Natural killer cell (primary cell): ENCODE measurements at regions not wholly inside any gene's neighbourhood (a gene's known extent, or its start where the extent isn't known, plus 50 kb on each side); places are given as distances from the start of the nearest gene placed in this dataset.
"Not testable (repeated sequence)": the region's sequence is repeated elsewhere in the genome, so short reads cannot be mapped to it uniquely, and the experiment has no call there.

Experiments
- ATAC-seq, 3 donors: fragments of 150-1000 bp in 2 of 3; fragments of 200-7000 bp in 1 of 3; cut with Tn5 transposase; 1 replicate in 1 of 3; 2 replicates in 2 of 3; pipeline ENCODE4 v1.10.0; 2021; ENCODE audit warnings: mild to moderate bottlenecking in 2 of 3, moderate library complexity in 2 of 3
- DNase-seq, 2 donors: peaks; one replicate each; pipeline versions ENCODE4 v3.0.0 to v3.0.0-alpha.2; 2013 to 2021; ENCODE audit warnings: mixed read lengths in 1 of 2
- H3K27ac ChIP-seq: one replicate; pipeline ENCODE4 v1.5.1; 2013; ENCODE audit warnings: mild to moderate bottlenecking, low read length
- H3K27me3 ChIP-seq: one replicate; pipeline ENCODE4 v1.6.1; 2013; ENCODE audit warnings: low read length; ENCODE audit not compliant: control insufficient read depth, insufficient read depth
- H3K36me3 ChIP-seq: one replicate; pipeline ENCODE4 v1.6.1; 2013; ENCODE audit warnings: low read length; ENCODE audit not compliant: control insufficient read depth, insufficient read depth
- H3K4me1 ChIP-seq: one replicate; pipeline ENCODE4 v1.6.1; 2013; ENCODE audit warnings: low read length; ENCODE audit not compliant: control insufficient read depth, insufficient read depth
- H3K4me3 ChIP-seq: one replicate; pipeline ENCODE4 v1.5.1; 2013; ENCODE audit warnings: low read length
- H3K9me3 ChIP-seq: one replicate; pipeline ENCODE4 v1.6.1; 2013; ENCODE audit warnings: low read length; ENCODE audit not compliant: control insufficient read depth, insufficient read depth
- H3K27ac Mint-ChIP-seq, 2 donors: one replicate each; pipeline ENCODE4 v1.8.0; 2022; ENCODE audit warnings: mild to moderate bottlenecking in 2 of 2, mixed read lengths in 2 of 2, moderate library complexity in 1 of 2
- H3K27me3 Mint-ChIP-seq, 2 donors: one replicate each; pipeline ENCODE4 v1.8.0; 2022; ENCODE audit warnings: low read depth in 2 of 2, mixed read lengths in 2 of 2
- H3K36me3 Mint-ChIP-seq: one replicate; pipeline ENCODE4 v1.8.0; 2022; ENCODE audit warnings: mixed read lengths
- H3K4me1 Mint-ChIP-seq, 2 donors: one replicate each; pipeline ENCODE4 v1.8.0; 2022; ENCODE audit warnings: mixed read lengths in 2 of 2
- H3K4me3 Mint-ChIP-seq: one replicate; pipeline ENCODE4 v1.8.0; 2022; ENCODE audit warnings: mild to moderate bottlenecking, moderate library complexity, mixed read lengths
- H3K9me3 Mint-ChIP-seq, 2 donors: one replicate each; pipeline ENCODE4 v1.8.0; 2022; ENCODE audit warnings: mixed read lengths in 2 of 2
- WGBS: methylation state at CpG from one replicate; pipeline ENCODE4 v1.1.7; 2013; ENCODE audit warnings: missing lambda C conversion rate; ENCODE audit not compliant: insufficient coverage; 5-methylcytosine and 5-hydroxymethylcytosine counted together
- intact Hi-C: fragments of 100-400 bp; cut with micrococcal nuclease; formaldehyde crosslinking; loops from one replicate; pipeline ENCODE4 v1.14.2; 2022
- TF ChIP-seq, protein P1 (sequence below): fragments of 200-600 bp; IDR thresholded peaks from one replicate; pipeline ENCODE4 v1.8.0; 2022; ENCODE audit warnings: antibody characterized with exemption

DNA sequence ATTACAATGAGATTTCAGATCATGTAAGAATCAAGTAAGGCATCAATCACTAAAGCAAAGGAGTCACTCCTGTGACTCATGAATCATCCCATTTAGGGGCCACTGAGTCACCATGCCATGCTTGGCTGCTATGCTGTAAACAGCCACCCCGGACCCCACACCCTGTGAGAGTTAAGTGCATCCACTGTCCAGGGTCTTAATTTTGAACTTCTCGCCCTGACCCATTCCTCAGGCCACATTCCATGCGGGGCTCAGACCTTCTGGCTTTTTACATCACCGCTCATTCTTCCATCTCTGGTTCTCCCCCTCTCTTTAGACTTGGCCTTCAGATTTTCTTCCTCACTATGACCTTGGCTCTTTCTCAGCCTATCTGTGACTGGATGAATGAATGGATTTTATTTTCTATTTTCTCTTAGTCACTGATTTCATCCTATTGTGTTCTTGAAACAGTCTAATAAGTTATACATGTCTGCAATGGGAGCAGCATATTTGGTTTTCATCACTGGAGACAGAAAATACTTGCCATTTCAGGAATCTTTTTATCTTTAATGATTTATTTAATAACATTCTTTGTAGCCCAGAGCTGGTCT is 239.6 kb downstream of the SKIDA1 start:
- H3K4me1 Mint-ChIP-seq = no peaks in the 10 kb centered on the region
- Histone ChIP-seq H3K27me3 (no peaks in the 10 kb centered on the region), H3K4me1 (no peaks in the 10 kb centered on the region), H3K9me3 (no peaks in the 10 kb centered on the region), H3K4me3 (no peak overlapping the region), H3K36me3 (no peaks in the 10 kb centered on the region), H3K27ac (no peak overlapping the region)
- intact Hi-C loops = no loop called here
- no peak for ATAC-seq
- no peaks in the 10 kb centered on the region for H3K36me3 Mint-ChIP-seq
- H3K9me3 Mint-ChIP-seq = no peaks in the 10 kb centered on the region
- TF ChIP-seq, protein P1, sequence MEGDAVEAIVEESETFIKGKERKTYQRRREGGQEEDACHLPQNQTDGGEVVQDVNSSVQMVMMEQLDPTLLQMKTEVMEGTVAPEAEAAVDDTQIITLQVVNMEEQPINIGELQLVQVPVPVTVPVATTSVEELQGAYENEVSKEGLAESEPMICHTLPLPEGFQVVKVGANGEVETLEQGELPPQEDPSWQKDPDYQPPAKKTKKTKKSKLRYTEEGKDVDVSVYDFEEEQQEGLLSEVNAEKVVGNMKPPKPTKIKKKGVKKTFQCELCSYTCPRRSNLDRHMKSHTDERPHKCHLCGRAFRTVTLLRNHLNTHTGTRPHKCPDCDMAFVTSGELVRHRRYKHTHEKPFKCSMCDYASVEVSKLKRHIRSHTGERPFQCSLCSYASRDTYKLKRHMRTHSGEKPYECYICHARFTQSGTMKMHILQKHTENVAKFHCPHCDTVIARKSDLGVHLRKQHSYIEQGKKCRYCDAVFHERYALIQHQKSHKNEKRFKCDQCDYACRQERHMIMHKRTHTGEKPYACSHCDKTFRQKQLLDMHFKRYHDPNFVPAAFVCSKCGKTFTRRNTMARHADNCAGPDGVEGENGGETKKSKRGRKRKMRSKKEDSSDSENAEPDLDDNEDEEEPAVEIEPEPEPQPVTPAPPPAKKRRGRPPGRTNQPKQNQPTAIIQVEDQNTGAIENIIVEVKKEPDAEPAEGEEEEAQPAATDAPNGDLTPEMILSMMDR = no peak
- peaks cover 8 to 17% of the 10 kb centered on the region in 2 donors for H3K27me3 Mint-ChIP-seq
- 85% methylated on average over 4 of the region's 4 CpGs for WGBS
- DNase-seq = no peak
- H3K27ac Mint-ChIP-seq = no peak overlapping the region
- H3K4me3 Mint-ChIP-seq = no peak overlapping the region

DNA sequence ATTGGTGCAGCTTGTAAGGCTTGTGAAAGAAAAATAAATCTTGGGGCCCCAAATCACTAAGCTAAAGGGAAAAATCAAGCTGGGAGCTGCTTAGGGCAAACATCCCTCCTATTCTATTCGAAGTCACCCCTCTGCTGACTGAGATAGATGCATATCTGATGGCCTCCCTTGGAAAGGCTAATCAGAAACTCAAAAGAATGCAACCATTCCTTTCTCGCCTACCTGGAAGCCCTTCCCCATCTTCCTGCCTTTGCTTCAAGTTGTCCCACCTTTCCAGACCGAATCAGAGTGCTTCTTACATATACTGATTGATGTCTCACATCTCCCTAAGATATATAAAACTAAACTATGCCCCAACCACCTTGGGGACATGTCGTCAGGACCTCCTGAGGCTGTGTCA is 240.3 kb downstream of the SKIDA1 start:
- H3K9me3 ChIP-seq = no peaks in the 10 kb centered on the region
- Mint-ChIP-seq H3K27me3 (peaks cover 2 to 13% of the 10 kb centered on the region in 2 donors), H3K4me1 (no peaks in the 10 kb centered on the region), H3K9me3 (no peaks in the 10 kb centered on the region), H3K4me3 (no peak overlapping the region), H3K27ac (no peak overlapping the region), H3K36me3 (no peaks in the 10 kb centered on the region)
- ATAC-seq (no peak), DNase-seq (no peak)
- intact Hi-C loops = no loop called here
- H3K4me3 ChIP-seq = no peak overlapping the region
- TF ChIP-seq, protein P1 = no peak
- WGBS = 82% methylated on average over 4 of the region's 4 CpGs
- no peaks in the 10 kb centered on the region for H3K4me1 ChIP-seq
- H3K36me3 ChIP-seq = no peaks in the 10 kb centered on the region
- no peak overlapping the region for H3K27ac ChIP-seq
- no peaks in the 10 kb centered on the region for H3K27me3 ChIP-seq

GRCh38 chr10:21284301-21284700 is 241.2 kb downstream of the SKIDA1 start:
- ATAC-seq = no peak
- Mint-ChIP-seq H3K36me3 (no peaks in the 10 kb centered on the region), H3K4me3 (no peak overlapping the region), H3K27me3 (peaks cover 0 to 13% of the 10 kb centered on the region in 2 donors), H3K4me1 (no peaks in the 10 kb centered on the region), H3K9me3 (no peaks in the 10 kb centered on the region), H3K27ac (no peak overlapping the region)
- Histone ChIP-seq H3K4me1 (no peaks in the 10 kb centered on the region), H3K36me3 (no peaks in the 10 kb centered on the region), H3K27me3 (no peaks in the 10 kb centered on the region), H3K4me3 (no peak overlapping the region), H3K9me3 (no peaks in the 10 kb centered on the region), H3K27ac (no peak overlapping the region)
- intact Hi-C loops = no loop called here
- TF ChIP-seq, protein P1 = no peak
- WGBS = 83% methylated on average over 2 of the region's 2 CpGs
- DNase-seq = no peak

DNA sequence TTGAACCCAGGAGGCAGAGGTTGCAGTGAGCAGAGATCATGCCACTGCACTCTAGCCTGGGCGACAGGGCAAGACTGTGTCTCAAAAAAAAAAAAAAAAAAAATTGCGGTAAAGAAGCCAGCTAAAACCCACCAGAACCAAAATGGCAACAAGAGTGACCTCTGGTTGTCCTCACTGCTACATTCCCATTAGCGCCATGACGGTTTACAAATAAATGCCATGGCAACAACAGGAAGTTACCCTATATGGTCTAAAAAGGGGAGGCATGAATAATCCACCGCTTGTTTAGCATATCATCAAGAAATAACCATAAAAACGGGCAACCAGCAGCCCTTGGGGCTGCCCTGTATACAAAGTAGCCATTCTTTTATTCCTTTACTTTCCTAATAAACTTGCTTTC is 242.4 kb downstream of the SKIDA1 start:
- H3K27ac ChIP-seq, H3K4me3 ChIP-seq, H3K27ac Mint-ChIP-seq, H3K9me3 ChIP-seq, H3K4me1 Mint-ChIP-seq, ATAC-seq, DNase-seq, H3K4me1 ChIP-seq, H3K4me3 Mint-ChIP-seq, H3K9me3 Mint-ChIP-seq, H3K36me3 Mint-ChIP-seq, H3K36me3 ChIP-seq, intact Hi-C loops, H3K27me3 ChIP-seq: not testable (repeated sequence)
- 87% methylated on average over 6 of the region's 6 CpGs for WGBS
- H3K27me3 Mint-ChIP-seq = peaks cover 0 to 13% of the 10 kb centered on the region in 2 donors
